ENCODE measurements at regions not wholly inside any gene's neighbourhood (a gene's known extent, or its start where the extent isn't known, plus 50 kb on each side); places are given as distances from the start of the nearest gene placed in this dataset.

- DNase-seq (ENCODE audit: low read depth): no peak
Measured at GRCh38 chr5:165837286-165837685, 2331.9 kb downstream of the MAT2B start.

DNA sequence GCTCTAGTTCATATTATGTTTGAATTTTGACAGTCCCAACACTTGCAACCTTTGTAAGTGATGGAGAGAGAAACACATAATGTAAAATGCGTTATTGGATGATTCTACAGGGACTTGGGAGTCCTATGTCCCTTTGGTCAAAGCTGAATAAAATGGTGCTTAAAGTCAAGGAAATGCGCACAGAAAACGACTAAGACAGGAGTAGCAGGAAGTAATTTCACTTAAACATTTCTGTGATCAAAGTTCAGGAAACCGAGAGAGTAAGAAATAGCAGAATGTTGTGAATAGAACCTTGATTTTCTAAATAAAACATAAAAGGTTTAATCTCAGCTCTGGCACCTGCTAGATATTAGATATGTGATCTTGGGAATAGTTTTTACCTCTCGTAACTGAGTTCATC is 2339.2 kb downstream of the MAT2B start:
- DNase-seq (ENCODE audit: low read depth): no peak

- DNase-seq (ENCODE audit: low read depth): no peak
Measured at GRCh38 chr5:165858118-165858517, 2352.7 kb downstream of the MAT2B start.

GRCh38 chr5:165859251-165859650 is 2353.8 kb downstream of the MAT2B start:
- DNase-seq (ENCODE audit: low read depth): no peak

DNA sequence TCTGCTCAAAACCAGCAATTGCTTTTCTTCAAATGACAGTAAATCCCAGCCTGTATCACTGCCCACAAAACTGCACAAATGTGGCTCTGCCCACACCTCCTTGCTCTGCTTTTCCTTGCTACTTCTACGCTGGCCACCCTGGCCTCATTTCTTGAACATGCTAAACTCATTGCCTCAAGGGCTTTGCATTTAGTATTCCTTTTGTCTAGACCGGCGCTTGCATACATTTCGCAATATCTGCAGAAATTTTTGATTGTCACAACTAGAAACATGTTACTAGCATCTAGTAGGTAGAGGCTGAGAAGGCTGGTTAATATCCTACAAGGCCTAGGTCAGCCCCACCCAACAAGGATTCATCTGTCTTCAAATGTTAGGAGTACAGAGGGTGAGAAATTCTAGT is 2357.8 kb downstream of the MAT2B start:
- DNase-seq (ENCODE audit: low read depth): no peak

DNA sequence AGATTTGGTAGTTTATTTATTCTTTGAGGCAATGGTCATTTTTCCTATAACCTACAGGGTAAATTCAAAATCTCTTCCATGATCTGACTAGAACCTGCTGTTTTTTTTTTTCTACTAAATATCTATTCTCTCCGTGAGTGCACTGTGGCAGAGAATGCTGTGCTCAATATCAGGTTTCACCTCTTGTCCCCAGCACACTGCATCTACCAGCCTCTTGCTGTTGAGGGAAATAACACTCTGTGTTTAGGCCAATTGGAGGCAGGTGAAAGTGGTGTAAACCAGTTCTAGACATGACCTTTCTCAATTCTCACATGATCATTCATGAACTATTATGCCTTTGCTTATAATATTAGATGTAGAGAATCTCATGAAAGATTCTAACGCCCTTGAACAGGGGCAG is 2365.9 kb downstream of the MAT2B start:
- no peak for DNase-seq (ENCODE audit: low read depth)

GRCh38 chr5:165874851-165875250 is 2369.4 kb downstream of the MAT2B start:
- DNase-seq (ENCODE audit: low read depth): no peak

DNA sequence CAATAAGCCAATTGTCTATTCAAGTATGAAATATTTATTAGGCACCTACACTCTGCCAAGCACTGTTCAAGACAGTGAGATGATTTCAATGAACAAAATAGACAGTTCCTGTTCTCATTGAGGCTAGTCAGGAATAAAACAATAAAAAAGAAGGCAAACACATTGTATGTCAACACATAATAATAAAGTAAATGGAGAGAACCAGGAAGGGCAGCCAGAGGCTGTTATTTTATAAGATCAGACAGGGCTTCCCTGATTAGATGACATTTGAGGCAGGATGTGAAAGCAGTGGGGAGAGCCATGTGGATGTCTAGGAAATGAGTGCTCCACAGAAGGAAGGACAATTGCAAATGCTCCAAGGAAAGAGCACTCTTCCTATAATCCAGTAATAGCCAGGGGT is 2371.1 kb downstream of the MAT2B start:
- DNase-seq (ENCODE audit: low read depth): no peak

DNA sequence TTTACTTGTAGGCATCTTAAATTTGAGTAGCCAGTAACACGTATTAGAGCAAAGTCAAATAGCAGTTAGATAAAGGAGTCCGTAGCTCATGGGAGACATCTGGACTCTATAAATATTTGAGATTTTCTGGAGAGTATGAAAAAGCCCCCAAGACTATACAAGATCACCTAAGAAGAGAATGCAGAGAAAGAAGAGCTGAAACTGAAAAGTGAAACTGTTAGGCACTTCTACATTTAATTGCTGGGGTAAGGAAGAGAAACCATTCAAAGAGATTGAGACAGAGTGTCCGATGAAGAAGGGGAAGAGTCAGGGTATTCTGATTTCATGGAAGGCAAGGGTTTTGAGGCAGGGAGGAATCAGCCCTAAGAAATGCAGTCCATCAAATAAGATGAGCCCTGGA is 2372.1 kb downstream of the MAT2B start:
- DNase-seq (ENCODE audit: low read depth): no peak

GRCh38 chr5:165881259-165881658 is 2375.8 kb downstream of the MAT2B start:
- no peak for DNase-seq (ENCODE audit: low read depth)

DNA sequence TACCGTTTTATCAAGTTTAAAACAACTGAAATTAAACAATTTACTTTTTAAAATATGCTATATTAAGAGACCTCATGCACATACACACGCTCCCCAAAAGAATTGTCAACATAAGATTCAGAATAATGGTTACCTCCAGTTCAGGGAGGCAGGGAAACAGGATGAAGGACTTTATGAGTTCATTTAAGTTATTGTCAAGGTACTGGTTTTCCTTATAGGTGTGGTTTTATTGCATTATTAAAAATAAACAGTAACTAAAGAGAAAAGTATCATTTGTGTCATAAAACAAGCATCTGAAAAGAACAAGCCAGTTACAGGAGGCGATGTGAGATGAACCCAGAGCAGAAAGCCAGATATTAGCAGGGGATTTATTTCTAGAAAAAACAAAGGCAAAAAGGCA is 2376.7 kb downstream of the MAT2B start:
- no peak for DNase-seq (ENCODE audit: low read depth)

GRCh38 chr5:165885623-165886350 is 2380.4 kb downstream of the MAT2B start:
- no peak for DNase-seq (ENCODE audit: low read depth)

- DNase-seq (ENCODE audit: low read depth): no peak
Measured at GRCh38 chr5:165887147-165887546, 2381.7 kb downstream of the MAT2B start.

DNA sequence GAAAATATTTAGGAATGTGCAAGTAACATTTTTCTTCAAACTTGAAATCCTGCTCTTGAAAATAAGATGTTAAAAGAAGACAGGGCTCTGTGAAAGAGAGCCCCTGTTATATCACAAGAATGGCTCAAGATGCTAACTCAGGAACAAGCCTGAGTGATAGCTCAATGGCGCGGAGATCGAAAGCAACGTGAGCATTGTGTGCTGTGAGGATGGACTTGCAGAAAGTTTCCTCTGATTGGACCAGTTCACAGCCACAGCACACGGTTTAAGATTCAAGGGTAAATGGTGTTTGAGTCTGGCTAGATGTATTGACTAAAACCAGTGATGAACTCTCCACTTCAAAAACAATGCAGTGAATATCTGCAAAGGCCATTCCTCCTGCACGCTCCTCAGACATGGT is 2387.0 kb downstream of the MAT2B start:
- no peak for DNase-seq (ENCODE audit: low read depth)

DNA sequence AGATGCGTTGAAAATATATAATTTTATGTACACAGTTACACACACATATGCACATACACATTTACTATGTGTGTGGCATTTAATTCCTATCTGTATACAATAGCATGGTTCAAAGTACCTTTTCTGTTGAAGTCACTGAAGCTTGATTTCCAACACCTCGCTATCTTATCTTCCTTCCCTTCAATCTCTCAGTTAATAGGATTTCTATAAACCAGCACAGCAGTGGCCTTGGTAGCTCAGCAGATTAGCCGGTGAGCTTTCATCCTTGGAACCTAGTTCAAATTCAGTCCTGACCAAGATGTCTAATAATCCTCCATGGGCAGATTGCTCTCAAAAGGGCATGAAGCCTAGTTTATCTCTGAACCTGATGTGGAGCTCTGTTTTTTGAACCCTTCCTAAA is 2389.5 kb downstream of the MAT2B start:
- DNase-seq (ENCODE audit: low read depth): no peak

- DNase-seq (ENCODE audit: low read depth): no peak
Measured at GRCh38 chr5:165903835-165904234, 2387.6 kb upstream of the WWC1 start.

DNA sequence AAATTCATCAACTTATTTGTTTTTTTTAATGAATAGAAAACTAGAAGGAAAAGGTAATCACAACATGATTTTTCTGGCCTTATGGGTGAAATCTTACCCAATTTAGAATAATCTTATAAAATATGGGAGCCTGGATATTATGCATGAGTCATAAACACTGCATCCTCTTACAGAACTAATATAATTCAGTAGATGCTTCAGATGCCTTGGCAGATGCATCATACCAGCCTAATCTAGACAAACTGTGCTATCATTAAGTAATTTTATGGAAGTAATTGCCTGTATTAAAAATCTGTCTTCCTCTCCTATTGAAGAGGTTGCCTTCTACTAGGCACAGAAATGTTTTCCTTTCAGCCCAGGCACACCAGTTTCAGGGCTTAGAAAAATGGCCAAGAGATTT is 2384.6 kb upstream of the WWC1 start:
- DNase-seq (ENCODE audit: low read depth): no peak

- no peak for DNase-seq (ENCODE audit: low read depth)
Measured at GRCh38 chr5:165913059-165913458, 2378.4 kb upstream of the WWC1 start.

- no peak for DNase-seq (ENCODE audit: low read depth)
Measured at GRCh38 chr5:165914456-165914855, 2377.0 kb upstream of the WWC1 start.

- no peak for DNase-seq (ENCODE audit: low read depth)
Measured at GRCh38 chr5:165919196-165919595, 2372.2 kb upstream of the WWC1 start.

DNA sequence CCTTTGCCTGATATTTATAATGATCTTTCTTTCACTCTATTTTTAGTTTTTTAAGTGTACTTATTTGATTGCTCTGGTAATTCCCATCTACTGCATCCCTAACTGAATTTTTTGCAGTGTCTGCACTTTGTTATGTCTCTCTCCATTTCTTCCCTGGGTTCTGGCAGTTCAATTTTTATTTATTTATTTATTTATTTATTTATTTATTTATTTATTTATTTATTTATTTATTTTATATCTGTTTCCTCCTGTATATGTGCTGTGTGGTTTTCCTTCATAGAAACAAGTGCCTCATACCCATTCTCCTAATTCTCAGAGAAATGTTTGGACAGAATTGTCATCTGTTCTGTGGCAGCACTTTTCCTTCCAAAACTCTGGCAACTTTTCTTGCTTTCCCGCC is 2370.8 kb upstream of the WWC1 start:
- no peak for DNase-seq (ENCODE audit: low read depth)

GRCh38 chr5:165928971-165929370 is 2362.5 kb upstream of the WWC1 start:
- no peak for DNase-seq (ENCODE audit: low read depth)

- DNase-seq (ENCODE audit: low read depth): no peak
Measured at GRCh38 chr5:165940541-165940940, 2350.9 kb upstream of the WWC1 start.

GRCh38 chr5:165956854-165957253 is 2334.6 kb upstream of the WWC1 start:
- DNase-seq (ENCODE audit: low read depth): no peak

- no peak for DNase-seq (ENCODE audit: low read depth)
Measured at GRCh38 chr5:165981671-165982070, 2309.8 kb upstream of the WWC1 start.

All from GM04504 (cell line).